Natural killer cell (primary cell): ENCODE measurements at regions not wholly inside any gene's neighbourhood (a gene's known extent, or its start where the extent isn't known, plus 50 kb on each side); places are given as distances from the start of the nearest gene placed in this dataset.

Source experiments
- ATAC-seq, 3 donors: fragments of 150-1000 bp in 2 of 3; fragments of 200-7000 bp in 1 of 3; cut with Tn5 transposase; 1 replicate in 1 of 3; 2 replicates in 2 of 3; pipeline ENCODE4 v1.10.0; 2021; ENCODE audit warnings: mild to moderate bottlenecking in 2 of 3, moderate library complexity in 2 of 3
- DNase-seq, 2 donors: peaks; one replicate each; pipeline versions ENCODE4 v3.0.0 to v3.0.0-alpha.2; 2013 to 2021; ENCODE audit warnings: mixed read lengths in 1 of 2
- H3K27ac ChIP-seq: one replicate; pipeline ENCODE4 v1.5.1; 2013; ENCODE audit warnings: mild to moderate bottlenecking, low read length
- H3K27me3 ChIP-seq: one replicate; pipeline ENCODE4 v1.6.1; 2013; ENCODE audit warnings: low read length; ENCODE audit not compliant: control insufficient read depth, insufficient read depth
- H3K36me3 ChIP-seq: one replicate; pipeline ENCODE4 v1.6.1; 2013; ENCODE audit warnings: low read length; ENCODE audit not compliant: control insufficient read depth, insufficient read depth
- H3K4me1 ChIP-seq: one replicate; pipeline ENCODE4 v1.6.1; 2013; ENCODE audit warnings: low read length; ENCODE audit not compliant: control insufficient read depth, insufficient read depth
- H3K4me3 ChIP-seq: one replicate; pipeline ENCODE4 v1.5.1; 2013; ENCODE audit warnings: low read length
- H3K9me3 ChIP-seq: one replicate; pipeline ENCODE4 v1.6.1; 2013; ENCODE audit warnings: low read length; ENCODE audit not compliant: control insufficient read depth, insufficient read depth
- H3K27ac Mint-ChIP-seq, 2 donors: one replicate each; pipeline ENCODE4 v1.8.0; 2022; ENCODE audit warnings: mild to moderate bottlenecking in 2 of 2, mixed read lengths in 2 of 2, moderate library complexity in 1 of 2
- H3K27me3 Mint-ChIP-seq, 2 donors: one replicate each; pipeline ENCODE4 v1.8.0; 2022; ENCODE audit warnings: low read depth in 2 of 2, mixed read lengths in 2 of 2
- H3K36me3 Mint-ChIP-seq: one replicate; pipeline ENCODE4 v1.8.0; 2022; ENCODE audit warnings: mixed read lengths
- H3K4me1 Mint-ChIP-seq, 2 donors: one replicate each; pipeline ENCODE4 v1.8.0; 2022; ENCODE audit warnings: mixed read lengths in 2 of 2
- H3K4me3 Mint-ChIP-seq: one replicate; pipeline ENCODE4 v1.8.0; 2022; ENCODE audit warnings: mild to moderate bottlenecking, moderate library complexity, mixed read lengths
- H3K9me3 Mint-ChIP-seq, 2 donors: one replicate each; pipeline ENCODE4 v1.8.0; 2022; ENCODE audit warnings: mixed read lengths in 2 of 2
- CTCF ChIP-seq: fragments of 200-600 bp; IDR thresholded peaks from one replicate; pipeline ENCODE4 v1.8.0; 2022; ENCODE audit warnings: antibody characterized with exemption
- WGBS: methylation state at CpG from one replicate; pipeline ENCODE4 v1.1.7; 2013; ENCODE audit warnings: missing lambda C conversion rate; ENCODE audit not compliant: insufficient coverage; 5-methylcytosine and 5-hydroxymethylcytosine counted together
- intact Hi-C: fragments of 100-400 bp; cut with micrococcal nuclease; formaldehyde crosslinking; loops from one replicate; pipeline ENCODE4 v1.14.2; 2022

GRCh38 chr13:84574851-84575250, 692.6 kb upstream of the SLITRK1 start:
- no peaks in the 10 kb centered on the region for H3K36me3 ChIP-seq
- Mint-ChIP-seq H3K4me3 (no peak overlapping the region), H3K9me3 (no peaks in the 10 kb centered on the region), H3K36me3 (no peaks in the 10 kb centered on the region), H3K4me1 (no peaks in the 10 kb centered on the region), H3K27ac (no peak overlapping the region), H3K27me3 (no peaks in the 10 kb centered on the region)
- no peaks in the 10 kb centered on the region for H3K9me3 ChIP-seq
- TF ChIP-seq CTCF: no peak
- no peak overlapping the region for H3K27ac ChIP-seq
- no peak overlapping the region for H3K4me3 ChIP-seq
- no peaks in the 10 kb centered on the region for H3K4me1 ChIP-seq
- H3K27me3 ChIP-seq: no peaks in the 10 kb centered on the region
- DNase-seq (no peak), ATAC-seq (no peak)
- intact Hi-C loops: no loop called here

- ATAC-seq (no peak), DNase-seq (no peak)
- no peak overlapping the region for H3K27ac Mint-ChIP-seq
- Histone ChIP-seq H3K27me3 (no peaks in the 10 kb centered on the region), H3K4me1 (no peaks in the 10 kb centered on the region), H3K27ac (no peak overlapping the region), H3K9me3 (no peaks in the 10 kb centered on the region), H3K4me3 (no peak overlapping the region), H3K36me3 (no peaks in the 10 kb centered on the region)
- H3K27me3 Mint-ChIP-seq: no peaks in the 10 kb centered on the region
- no peak for TF ChIP-seq CTCF
- 80% methylated on average over 2 of the region's 3 CpGs for WGBS
- no peak overlapping the region for H3K4me3 Mint-ChIP-seq
- H3K4me1 Mint-ChIP-seq: no peaks in the 10 kb centered on the region
- intact Hi-C loops: no loop called here
- peaks cover 3 to 8% of the 10 kb centered on the region in 2 donors for H3K9me3 Mint-ChIP-seq
- H3K36me3 Mint-ChIP-seq: no peaks in the 10 kb centered on the region
Observed at GRCh38 chr13:84571264-84571663, 689.0 kb upstream of the SLITRK1 start.

GRCh38 chr13:84570831-84571230, 688.6 kb upstream of the SLITRK1 start:
- ATAC-seq: no peak

More at GRCh38 chr13:84570831-84571230, 688.6 kb upstream of the SLITRK1 start:
- TF ChIP-seq CTCF: no peak
- H3K27ac Mint-ChIP-seq: no peak overlapping the region
- Histone ChIP-seq H3K4me3 (no peak overlapping the region), H3K27me3 (no peaks in the 10 kb centered on the region), H3K36me3 (no peaks in the 10 kb centered on the region), H3K9me3 (no peaks in the 10 kb centered on the region), H3K27ac (no peak overlapping the region), H3K4me1 (no peaks in the 10 kb centered on the region)
- WGBS: no CpG with 5 or more reads among the region's 2 CpGs
- no peak overlapping the region for H3K4me3 Mint-ChIP-seq
- DNase-seq: no peak
- H3K4me1 Mint-ChIP-seq: no peaks in the 10 kb centered on the region
- H3K9me3 Mint-ChIP-seq: peaks cover 3 to 8% of the 10 kb centered on the region in 2 donors
- intact Hi-C loops: no loop called here
- no peaks in the 10 kb centered on the region for H3K36me3 Mint-ChIP-seq
- H3K27me3 Mint-ChIP-seq: no peaks in the 10 kb centered on the region
